Vagina (tissue), 2 donors: ENCODE measurements at regions not wholly inside any gene's neighbourhood (a gene's known extent, or its start where the extent isn't known, plus 50 kb on each side); places are given as distances from the start of the nearest gene placed in this dataset.

Experiments used
- POLR2A ChIP-seq, 2 donors: fragments of 450-650 bp; IDR thresholded peaks; one replicate each; pipeline ENCODE4 v1.6.1; 2017; ENCODE audit warnings: antibody characterized with exemption in 2 of 2, mild to moderate bottlenecking in 2 of 2, moderate library complexity in 2 of 2
- TF ChIP-seq, protein P1 (sequence below), 3 experiments: fragments of 450-650 bp in 2 of 3; fragments of 200-600 bp in 1 of 3; sonication (generic) in 1 of 3; IDR thresholded peaks; one replicate each; pipeline ENCODE4 v1.5.1; 2017 to 2019; ENCODE audit warnings: antibody characterized with exemption in 3 of 3, mild to moderate bottlenecking in 2 of 3, moderate library complexity in 2 of 3

DNA sequence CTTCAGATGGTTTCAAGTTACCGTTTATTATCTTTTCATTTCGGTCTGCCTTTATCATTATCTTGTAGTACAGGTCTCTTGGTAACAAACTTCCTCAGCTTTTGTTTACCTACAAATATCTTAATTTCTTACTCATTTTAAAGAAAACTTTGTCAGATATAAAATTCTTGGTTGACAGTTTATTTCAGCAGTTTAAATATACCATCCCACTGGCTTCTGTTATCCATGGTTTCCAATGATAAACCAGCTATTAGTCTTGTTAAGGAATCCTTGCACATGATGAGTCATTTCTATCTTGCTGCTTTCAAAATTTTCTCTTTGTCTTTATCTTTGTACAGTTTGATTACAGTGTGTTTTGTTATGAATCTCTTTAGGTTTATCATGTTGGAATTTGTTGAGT, 308.3 kb upstream of the SPRY2 start:
- no peak for TF ChIP-seq POLR2A (IDR thresholded peaks at IDR 0.05)
- TF ChIP-seq, protein P1, sequence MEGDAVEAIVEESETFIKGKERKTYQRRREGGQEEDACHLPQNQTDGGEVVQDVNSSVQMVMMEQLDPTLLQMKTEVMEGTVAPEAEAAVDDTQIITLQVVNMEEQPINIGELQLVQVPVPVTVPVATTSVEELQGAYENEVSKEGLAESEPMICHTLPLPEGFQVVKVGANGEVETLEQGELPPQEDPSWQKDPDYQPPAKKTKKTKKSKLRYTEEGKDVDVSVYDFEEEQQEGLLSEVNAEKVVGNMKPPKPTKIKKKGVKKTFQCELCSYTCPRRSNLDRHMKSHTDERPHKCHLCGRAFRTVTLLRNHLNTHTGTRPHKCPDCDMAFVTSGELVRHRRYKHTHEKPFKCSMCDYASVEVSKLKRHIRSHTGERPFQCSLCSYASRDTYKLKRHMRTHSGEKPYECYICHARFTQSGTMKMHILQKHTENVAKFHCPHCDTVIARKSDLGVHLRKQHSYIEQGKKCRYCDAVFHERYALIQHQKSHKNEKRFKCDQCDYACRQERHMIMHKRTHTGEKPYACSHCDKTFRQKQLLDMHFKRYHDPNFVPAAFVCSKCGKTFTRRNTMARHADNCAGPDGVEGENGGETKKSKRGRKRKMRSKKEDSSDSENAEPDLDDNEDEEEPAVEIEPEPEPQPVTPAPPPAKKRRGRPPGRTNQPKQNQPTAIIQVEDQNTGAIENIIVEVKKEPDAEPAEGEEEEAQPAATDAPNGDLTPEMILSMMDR (IDR thresholded peaks at IDR 0.05), result no peak
